Muscle of back (tissue), 3 donors: ENCODE measurements at regions not wholly inside any gene's neighbourhood (a gene's known extent, or its start where the extent isn't known, plus 50 kb on each side); places are given as distances from the start of the nearest gene placed in this dataset.
A peak's percentile ranks its signal among the peaks of the same experiment; 100 is the strongest.
"Not testable (repeated sequence)": the region's sequence is repeated elsewhere in the genome, so short reads cannot be mapped to it uniquely, and the experiment has no call there.

ENCODE experiments used
- DNase-seq, 3 donors: peaks; one replicate each; pipeline versions ENCODE4 v3.0.0 to v3.0.0-alpha.2; 2013

DNA sequence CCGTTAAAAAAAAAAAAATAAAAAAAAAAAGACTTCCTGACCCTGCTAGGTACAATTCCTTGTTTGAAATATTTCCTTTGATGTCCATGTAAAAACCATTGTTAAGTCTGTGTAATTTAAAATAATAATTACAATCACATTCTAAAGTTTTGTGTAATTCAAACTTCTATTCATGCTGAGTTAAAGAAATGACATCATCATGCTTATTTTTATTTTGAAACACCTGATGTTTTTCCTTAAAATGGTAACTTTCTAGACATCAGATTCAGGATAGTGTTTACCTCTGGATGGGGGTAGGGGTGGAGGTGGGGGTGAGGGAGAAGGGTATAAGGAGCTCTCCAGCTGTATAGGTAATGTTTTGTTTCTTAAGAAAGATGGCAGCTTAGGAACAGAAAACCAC, 92.8 kb downstream of the ADCYAP1 start:
- no peak for DNase-seq

GRCh38 chr18:998936-999335, 94.3 kb downstream of the ADCYAP1 start:
- peak in 1 of 3 donors; percentile 32 for DNase-seq

- no peak for DNase-seq
Measured at GRCh38 chr18:1002653-1003178, 98.0 kb downstream of the ADCYAP1 start.

GRCh38 chr18:1003499-1003898, 98.8 kb downstream of the ADCYAP1 start:
- DNase-seq: no peak

DNA sequence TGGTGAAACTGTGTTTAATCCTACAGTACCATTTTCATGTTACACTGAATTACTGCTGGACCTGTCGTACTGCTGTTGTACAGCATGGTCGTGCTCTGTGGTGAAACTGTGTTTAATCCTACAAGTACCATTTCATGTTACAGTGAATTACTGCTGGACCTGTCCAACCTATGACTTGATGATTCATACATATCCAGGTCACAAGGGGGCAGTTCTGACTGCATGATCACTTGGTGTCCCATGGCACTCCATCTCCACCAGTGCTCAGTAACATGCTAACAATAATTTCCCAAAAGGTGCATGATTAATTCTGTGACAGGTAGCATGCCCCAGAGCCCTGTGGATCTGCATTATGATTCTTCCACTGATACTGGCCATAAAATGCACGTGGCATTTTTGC, 101.6 kb downstream of the ADCYAP1 start:
- no peak for DNase-seq

DNA sequence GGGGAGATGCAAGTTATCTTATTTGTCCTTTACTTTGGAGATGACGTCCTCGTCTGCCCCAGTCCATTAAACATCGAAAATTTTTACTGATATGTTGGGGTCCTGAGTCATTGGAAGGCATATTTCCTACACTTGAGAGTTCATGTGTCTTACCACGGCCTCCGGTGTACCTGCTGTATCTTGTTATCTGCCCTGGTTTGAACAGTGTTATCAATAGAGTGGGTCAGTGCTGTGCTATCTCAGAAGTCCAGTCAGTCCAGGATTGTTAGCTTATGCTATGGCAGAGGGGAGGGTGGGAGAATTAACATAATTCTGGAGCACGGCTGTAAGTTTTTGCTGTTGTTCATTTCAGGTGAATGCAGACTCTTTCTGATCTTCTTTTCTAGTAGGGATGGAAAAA, 102.3 kb downstream of the ADCYAP1 start:
- no peak for DNase-seq

- DNase-seq: no peak
Measured at GRCh38 chr18:1011349-1011748, 106.7 kb downstream of the ADCYAP1 start.

GRCh38 chr18:1012775-1013174, 108.1 kb downstream of the ADCYAP1 start:
- DNase-seq: no peak

DNA sequence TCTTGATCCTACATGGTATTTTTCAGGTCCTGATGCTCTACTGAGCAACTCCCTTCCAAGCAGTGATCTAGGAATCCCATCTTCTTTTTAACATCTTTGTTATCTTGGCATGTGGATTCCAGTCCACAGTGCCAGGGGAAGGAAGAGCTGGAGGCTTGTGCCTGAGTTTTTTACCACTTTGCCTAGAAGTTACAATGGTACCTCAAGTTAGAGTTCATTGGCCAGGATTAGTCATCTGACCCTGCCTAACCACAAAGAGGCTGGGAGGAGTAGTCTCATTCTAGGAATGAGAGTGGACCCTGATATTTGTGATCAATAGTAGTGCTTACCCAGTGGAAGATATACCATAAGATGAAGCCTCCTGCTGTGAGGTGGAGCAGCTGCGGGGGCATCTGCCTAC, 109.3 kb downstream of the ADCYAP1 start:
- DNase-seq: no peak

GRCh38 chr18:1014509-1014908, 109.8 kb downstream of the ADCYAP1 start:
- DNase-seq: peak in 1 of 3 donors; percentile 45

- DNase-seq: peak; percentile 36 to 53 (median 51)
Measured at GRCh38 chr18:1014951-1015624, 110.4 kb downstream of the ADCYAP1 start.

DNA sequence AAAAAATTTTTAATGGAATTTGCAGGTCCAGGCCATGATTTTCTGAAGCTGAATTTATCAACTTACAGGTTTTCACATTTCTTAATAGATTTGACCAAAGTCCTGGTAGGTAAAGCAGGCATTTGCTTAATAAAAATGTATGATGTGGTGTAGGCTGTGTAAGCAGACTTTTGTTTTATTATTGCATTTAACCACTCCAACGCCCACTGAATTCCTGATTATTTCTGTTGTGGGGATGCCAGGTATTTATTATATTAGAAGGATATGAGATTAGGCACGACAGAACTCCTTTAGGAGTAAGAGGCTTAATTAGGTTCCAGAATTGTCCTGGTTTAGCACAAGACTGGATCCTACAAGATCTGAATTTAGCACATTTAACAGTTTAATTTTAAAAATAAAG, 111.1 kb downstream of the ADCYAP1 start:
- DNase-seq: no peak

GRCh38 chr18:1017227-1018058, 112.8 kb downstream of the ADCYAP1 start:
- DNase-seq: peak in 1 of 3 donors; percentile 70

GRCh38 chr18:1018181-1018681, 113.6 kb downstream of the ADCYAP1 start:
- peak; percentile 76 to 90 (median 79) for DNase-seq

- DNase-seq: peak in 2 of 3 donors; percentile 60 to 83
Measured at GRCh38 chr18:1019191-1019590, 114.5 kb downstream of the ADCYAP1 start.

GRCh38 chr18:1020731-1021344, 116.2 kb downstream of the ADCYAP1 start:
- no peak for DNase-seq

GRCh38 chr18:1026930-1027329, 122.3 kb downstream of the ADCYAP1 start:
- no peak for DNase-seq

DNA sequence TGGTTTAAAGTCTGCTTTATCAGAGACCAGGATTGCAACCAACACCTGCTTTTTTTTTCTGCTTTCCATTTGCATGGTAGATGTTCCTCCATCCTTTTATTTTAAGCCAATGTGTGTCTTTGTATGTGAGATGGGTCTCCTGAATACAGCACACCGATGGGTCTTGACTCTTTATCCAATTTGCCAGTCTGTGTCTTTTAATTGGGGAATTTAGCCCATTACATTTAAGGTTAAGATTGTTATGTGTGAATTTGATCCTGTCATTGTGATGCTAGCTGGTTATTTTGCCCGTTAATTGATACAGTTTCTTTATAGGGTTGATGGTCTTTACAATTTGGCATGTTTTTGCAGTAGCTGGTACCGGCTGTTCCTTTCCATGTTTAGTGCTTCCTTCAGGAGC, 128.4 kb downstream of the ADCYAP1 start:
- not testable (repeated sequence) for DNase-seq

- DNase-seq: no peak
Measured at GRCh38 chr18:1034971-1035370, 130.3 kb downstream of the ADCYAP1 start.

DNA sequence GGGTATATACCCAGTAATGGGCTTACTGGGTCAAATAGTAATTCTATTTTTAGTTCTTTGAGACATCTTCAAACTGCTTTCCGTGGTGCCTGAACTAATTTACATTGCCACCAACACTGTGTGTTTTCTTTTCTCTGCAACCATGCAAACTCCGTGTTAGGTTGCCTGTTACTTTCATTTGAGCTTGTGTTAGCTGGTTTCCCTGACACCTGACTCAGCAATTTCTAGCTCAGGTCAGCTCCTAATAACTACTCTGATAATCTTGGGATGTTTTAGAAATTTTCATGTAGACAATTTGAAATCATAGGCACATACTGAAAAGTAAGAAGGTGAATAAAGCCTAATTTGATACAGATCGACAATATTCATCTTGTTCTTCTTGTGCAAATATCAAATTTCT, 132.3 kb downstream of the ADCYAP1 start:
- no peak for DNase-seq

- DNase-seq: no peak
Measured at GRCh38 chr18:1037776-1038175, 133.1 kb downstream of the ADCYAP1 start.

DNA sequence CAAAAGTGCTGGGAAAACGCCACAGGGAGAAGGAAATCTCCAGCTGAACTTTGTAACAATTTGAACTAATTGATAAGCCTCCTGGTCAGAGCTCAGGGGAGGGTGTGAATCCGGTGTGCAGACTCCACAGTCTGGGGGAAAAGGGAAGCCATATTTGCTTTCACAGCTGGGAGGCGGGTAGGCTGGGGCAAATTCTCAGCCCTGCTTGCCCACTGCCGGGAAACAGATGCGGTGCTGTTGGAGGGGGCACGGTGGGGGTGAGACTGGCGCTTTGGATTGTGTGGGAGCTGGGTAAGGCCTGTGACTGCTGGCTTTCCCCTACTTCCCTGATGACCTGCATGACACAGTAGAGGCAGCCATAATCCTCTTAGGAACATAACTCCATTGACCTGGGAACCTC, 134.8 kb downstream of the ADCYAP1 start:
- DNase-seq: no peak
